ENCODE measurements at regions not wholly inside any gene's neighbourhood (a gene's known extent, or its start where the extent isn't known, plus 50 kb on each side); places are given as distances from the start of the nearest gene placed in this dataset.

- DNase-seq, result peak; percentile 66
- no peaks in the 10 kb centered on the region for H3K36me3 ChIP-seq (replicated peaks; ENCODE audit: control insufficient read depth, insufficient read depth, low read length)
- H3K27me3 ChIP-seq (ENCODE audit: control insufficient read depth, insufficient read depth, low read length), result no peaks in the 10 kb centered on the region
- no peak overlapping the region for H3K4me3 ChIP-seq (ENCODE audit: insufficient read depth, low read depth, low read length)
Measured at GRCh38 chr9:134251296-134252069, 74.8 kb upstream of the RXRA start.

DNA sequence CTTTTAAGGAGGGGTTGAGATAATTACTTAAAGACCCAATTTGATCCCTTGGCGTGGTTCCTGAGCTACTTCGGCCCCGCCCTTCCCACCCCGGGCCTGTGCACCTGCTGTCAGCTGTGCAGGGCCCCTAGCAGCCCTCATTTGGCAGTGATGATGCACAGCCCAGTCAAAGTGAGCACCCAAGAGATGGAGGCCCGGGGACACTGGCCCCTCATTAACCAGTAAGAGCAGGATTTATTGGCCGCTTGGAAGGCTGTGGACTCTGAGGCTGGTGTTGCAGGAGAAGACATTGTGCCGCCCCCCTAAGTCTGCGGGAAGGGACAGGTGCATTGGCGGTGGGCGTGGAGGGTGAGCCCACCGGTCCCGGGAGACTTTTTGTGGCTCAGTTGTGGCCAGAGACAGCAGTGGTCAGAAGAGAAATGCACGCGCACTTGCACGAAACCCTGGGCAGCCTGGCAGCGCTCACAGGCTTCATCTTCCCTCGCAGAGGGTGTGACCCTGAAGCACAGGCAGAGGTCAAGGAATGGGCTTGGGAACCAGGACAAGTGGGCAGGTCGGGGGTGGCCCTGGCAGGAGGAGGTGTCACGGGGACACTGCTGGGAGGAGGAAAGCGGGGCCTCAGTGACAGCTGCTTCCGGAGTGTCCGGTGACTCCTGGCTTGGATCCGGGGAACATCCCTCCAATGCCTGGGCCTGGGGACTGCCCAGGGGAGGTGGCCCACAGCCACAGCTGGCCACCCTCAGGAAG, 74.0 kb upstream of the RXRA start:
- no peaks in the 10 kb centered on the region for H3K36me3 ChIP-seq (replicated peaks; ENCODE audit: control insufficient read depth, insufficient read depth, low read length)
- H3K27me3 ChIP-seq (ENCODE audit: control insufficient read depth, insufficient read depth, low read length), result no peaks in the 10 kb centered on the region
- H3K4me3 ChIP-seq (ENCODE audit: insufficient read depth, low read depth, low read length), result no peak overlapping the region
- no peak for DNase-seq

DNA sequence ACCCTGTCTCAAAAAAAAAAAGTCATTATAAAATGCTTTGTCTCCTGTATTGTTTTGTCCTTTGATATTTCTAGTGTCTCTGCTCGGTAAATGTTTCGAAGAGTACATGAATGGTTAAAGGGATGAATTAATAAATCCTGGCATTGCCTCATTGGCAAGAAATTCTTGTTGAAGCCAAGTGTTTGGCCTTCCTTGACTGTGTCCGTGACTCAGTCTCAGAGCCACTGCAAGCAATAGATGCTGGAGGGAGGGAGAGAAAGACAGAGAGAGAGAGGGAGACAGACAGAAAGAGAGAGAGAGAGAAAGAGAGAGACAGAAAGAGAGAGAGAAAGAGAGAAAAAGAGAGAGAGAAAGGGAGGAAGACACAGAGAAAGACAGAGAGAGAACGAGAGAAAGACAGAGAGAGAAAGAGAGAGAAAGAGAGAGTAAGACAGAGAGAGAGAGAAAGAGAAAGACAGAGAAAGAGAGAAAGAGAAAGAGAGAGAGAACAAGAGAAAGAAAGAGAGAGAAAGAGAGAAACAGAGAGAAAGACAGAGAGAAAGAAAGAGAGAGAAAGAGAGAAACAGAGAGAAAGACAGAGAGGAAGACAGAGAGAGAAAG, 72.5 kb upstream of the RXRA start:
- no peak for DNase-seq
- no peak overlapping the region for H3K4me3 ChIP-seq (ENCODE audit: insufficient read depth, low read depth, low read length)
- H3K27me3 ChIP-seq (ENCODE audit: control insufficient read depth, insufficient read depth, low read length), result no peaks in the 10 kb centered on the region
- no peaks in the 10 kb centered on the region for H3K36me3 ChIP-seq (replicated peaks; ENCODE audit: control insufficient read depth, insufficient read depth, low read length)

DNA sequence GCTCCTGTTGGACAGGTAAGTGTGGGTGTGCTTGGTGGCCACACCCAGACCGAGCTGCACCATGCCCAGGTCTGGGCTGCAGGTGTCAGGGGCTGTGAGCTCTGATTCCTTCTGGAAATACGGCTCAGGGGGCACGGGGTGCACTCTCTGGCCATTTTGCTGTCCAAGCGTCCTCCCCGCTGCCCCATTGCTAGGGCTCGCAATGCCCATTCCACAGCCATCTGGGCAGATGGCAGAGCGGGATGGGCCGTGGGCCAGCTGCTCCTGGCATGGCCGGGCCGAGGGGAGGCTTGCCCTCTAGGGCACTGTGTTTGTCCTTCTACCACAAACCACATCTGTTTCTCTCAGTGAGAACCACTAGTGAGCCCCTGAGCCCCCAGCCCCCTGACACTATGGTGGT, 67.9 kb upstream of the RXRA start:
- no peaks in the 10 kb centered on the region for H3K27me3 ChIP-seq (ENCODE audit: control insufficient read depth, insufficient read depth, low read length)
- DNase-seq, result no peak
- H3K36me3 ChIP-seq (replicated peaks; ENCODE audit: control insufficient read depth, insufficient read depth, low read length), result no peaks in the 10 kb centered on the region
- H3K4me3 ChIP-seq (ENCODE audit: insufficient read depth, low read depth, low read length), result no peak overlapping the region

GRCh38 chr9:134258828-134259546, 67.3 kb upstream of the RXRA start:
- DNase-seq, result no peak
- H3K36me3 ChIP-seq (replicated peaks; ENCODE audit: control insufficient read depth, insufficient read depth, low read length), result no peaks in the 10 kb centered on the region

GRCh38 chr9:134259708-134260107, 66.5 kb upstream of the RXRA start:
- Histone ChIP-seq H3K36me3 (replicated peaks; ENCODE audit: control insufficient read depth, insufficient read depth, low read length) (no peaks in the 10 kb centered on the region), H3K4me3 (ENCODE audit: insufficient read depth, low read depth, low read length) (no peak overlapping the region), H3K27me3 (ENCODE audit: control insufficient read depth, insufficient read depth, low read length) (no peaks in the 10 kb centered on the region)
- DNase-seq, result no peak

More at GRCh38 chr9:134258828-134259546, 67.3 kb upstream of the RXRA start:
- H3K4me3 ChIP-seq (ENCODE audit: insufficient read depth, low read depth, low read length), result no peak overlapping the region
- no peaks in the 10 kb centered on the region for H3K27me3 ChIP-seq (ENCODE audit: control insufficient read depth, insufficient read depth, low read length)

DNA sequence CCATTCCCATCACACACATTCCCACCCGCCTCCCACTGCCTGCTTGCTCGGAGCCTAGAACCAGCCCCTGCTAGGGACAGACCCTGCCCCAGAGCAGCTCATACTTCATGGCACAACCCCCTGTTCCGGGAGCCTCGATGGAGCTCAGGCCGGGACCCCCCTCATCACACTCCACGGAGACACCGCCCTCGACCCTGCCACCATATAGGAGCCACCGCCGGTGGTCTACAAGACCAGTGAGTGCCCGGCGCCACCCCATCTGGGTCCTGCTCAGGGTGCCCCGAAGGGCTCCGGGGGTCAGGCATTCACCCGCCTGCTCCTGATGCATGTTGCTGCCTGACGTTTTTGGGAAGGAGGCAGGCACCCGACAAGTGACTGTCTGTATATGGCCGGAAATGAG, 65.5 kb upstream of the RXRA start:
- H3K36me3 ChIP-seq (replicated peaks; ENCODE audit: control insufficient read depth, insufficient read depth, low read length), result no peaks in the 10 kb centered on the region
- DNase-seq, result no peak
- no peak overlapping the region for H3K4me3 ChIP-seq (ENCODE audit: insufficient read depth, low read depth, low read length)
- H3K27me3 ChIP-seq (ENCODE audit: control insufficient read depth, insufficient read depth, low read length), result no peaks in the 10 kb centered on the region

DNA sequence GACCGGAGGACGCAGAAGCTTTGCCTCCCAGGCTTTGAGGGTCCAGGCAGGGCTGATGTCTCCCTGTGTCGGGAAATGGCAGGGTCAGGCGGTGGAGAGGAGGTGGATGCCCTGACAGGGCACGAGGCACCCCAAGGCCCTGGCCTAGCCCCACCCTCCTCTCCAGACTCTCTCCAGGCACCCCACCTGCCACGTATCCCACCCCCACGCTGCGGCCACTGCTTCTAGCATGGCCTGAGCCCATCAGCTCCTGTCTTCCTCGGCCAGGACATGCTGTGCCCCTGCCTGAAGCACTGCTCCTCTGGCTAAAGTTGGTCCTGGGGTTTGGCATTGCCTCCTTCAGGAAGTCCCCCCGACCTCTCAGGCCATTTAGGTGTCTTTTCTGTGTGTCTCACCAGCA, 64.2 kb upstream of the RXRA start:
- no peak for DNase-seq
- H3K36me3 ChIP-seq (replicated peaks; ENCODE audit: control insufficient read depth, insufficient read depth, low read length), result no peaks in the 10 kb centered on the region
- H3K27me3 ChIP-seq (ENCODE audit: control insufficient read depth, insufficient read depth, low read length), result no peaks in the 10 kb centered on the region

GRCh38 chr9:134263596-134263995, 62.7 kb upstream of the RXRA start:
- no peaks in the 10 kb centered on the region for H3K27me3 ChIP-seq (ENCODE audit: control insufficient read depth, insufficient read depth, low read length)
- DNase-seq, result no peak
- no peak overlapping the region for H3K4me3 ChIP-seq (ENCODE audit: insufficient read depth, low read depth, low read length)
- H3K36me3 ChIP-seq (replicated peaks; ENCODE audit: control insufficient read depth, insufficient read depth, low read length), result no peaks in the 10 kb centered on the region

More for the DNA sequence above, 64.2 kb upstream of the RXRA start:
- no peak overlapping the region for H3K4me3 ChIP-seq (ENCODE audit: insufficient read depth, low read depth, low read length)

DNA sequence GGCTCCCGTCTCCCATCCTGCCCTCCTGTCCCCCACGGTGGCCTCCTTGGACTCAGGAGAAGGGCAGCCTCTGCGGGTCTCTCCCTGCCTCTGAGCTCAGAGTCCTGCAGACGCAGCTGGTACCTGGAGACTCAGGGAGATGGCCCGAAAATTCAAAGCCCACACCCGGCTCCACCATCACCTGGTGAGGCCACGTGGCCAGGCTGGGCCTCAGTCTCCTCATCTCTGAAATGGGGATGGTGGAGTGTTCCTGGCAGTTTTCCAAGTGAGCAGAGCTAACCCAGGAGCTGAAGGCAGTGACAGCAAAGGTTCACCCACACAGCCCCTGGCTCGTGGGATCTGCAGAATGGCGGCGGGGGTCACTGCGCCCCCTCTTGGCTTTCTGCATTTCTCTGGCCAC, 62.1 kb upstream of the RXRA start:
- DNase-seq, result no peak

GRCh38 chr9:134265078-134265477, 61.2 kb upstream of the RXRA start:
- DNase-seq, result no peak
- Histone ChIP-seq H3K4me3 (ENCODE audit: insufficient read depth, low read depth, low read length) (no peak overlapping the region), H3K36me3 (replicated peaks; ENCODE audit: control insufficient read depth, insufficient read depth, low read length) (no peaks in the 10 kb centered on the region), H3K27me3 (ENCODE audit: control insufficient read depth, insufficient read depth, low read length) (no peaks in the 10 kb centered on the region)

More for the DNA sequence above, 62.1 kb upstream of the RXRA start:
- Histone ChIP-seq H3K36me3 (replicated peaks; ENCODE audit: control insufficient read depth, insufficient read depth, low read length) (no peaks in the 10 kb centered on the region), H3K4me3 (ENCODE audit: insufficient read depth, low read depth, low read length) (no peak overlapping the region), H3K27me3 (ENCODE audit: control insufficient read depth, insufficient read depth, low read length) (no peaks in the 10 kb centered on the region)

GRCh38 chr9:134266418-134266817, 59.8 kb upstream of the RXRA start:
- no peak for DNase-seq
- no peak overlapping the region for H3K4me3 ChIP-seq (ENCODE audit: insufficient read depth, low read depth, low read length)
- H3K36me3 ChIP-seq (replicated peaks; ENCODE audit: control insufficient read depth, insufficient read depth, low read length), result no peaks in the 10 kb centered on the region
- H3K27me3 ChIP-seq (ENCODE audit: control insufficient read depth, insufficient read depth, low read length), result no peaks in the 10 kb centered on the region

GRCh38 chr9:134267305-134267880, 58.9 kb upstream of the RXRA start:
- no peak overlapping the region for H3K4me3 ChIP-seq (ENCODE audit: insufficient read depth, low read depth, low read length)
- H3K36me3 ChIP-seq (replicated peaks; ENCODE audit: control insufficient read depth, insufficient read depth, low read length), result no peaks in the 10 kb centered on the region
- peak; percentile 90 for DNase-seq
- H3K27me3 ChIP-seq (ENCODE audit: control insufficient read depth, insufficient read depth, low read length), result no peaks in the 10 kb centered on the region

Data from H7 (cell line).